PC-9 (cell line): ENCODE measurements at regions not wholly inside any gene's neighbourhood (a gene's known extent, or its start where the extent isn't known, plus 50 kb on each side); places are given as distances from the start of the nearest gene placed in this dataset.

ENCODE experiments used
- EZH2 ChIP-seq: fragments of 200-600 bp; sonication (generic); IDR thresholded peaks from 2 replicates; pipeline ENCODE4 v1.8.0; 2017; ENCODE audit warnings: antibody characterized with exemption, low read depth
- TF ChIP-seq, protein P1 (sequence below): fragments of 200-600 bp; sonication (generic); conservative IDR thresholded peaks from 2 replicates; pipeline ENCODE4 v1.6.1; 2017; ENCODE audit warnings: mixed run types, antibody characterized with exemption, mild to moderate bottlenecking, moderate library complexity

DNA sequence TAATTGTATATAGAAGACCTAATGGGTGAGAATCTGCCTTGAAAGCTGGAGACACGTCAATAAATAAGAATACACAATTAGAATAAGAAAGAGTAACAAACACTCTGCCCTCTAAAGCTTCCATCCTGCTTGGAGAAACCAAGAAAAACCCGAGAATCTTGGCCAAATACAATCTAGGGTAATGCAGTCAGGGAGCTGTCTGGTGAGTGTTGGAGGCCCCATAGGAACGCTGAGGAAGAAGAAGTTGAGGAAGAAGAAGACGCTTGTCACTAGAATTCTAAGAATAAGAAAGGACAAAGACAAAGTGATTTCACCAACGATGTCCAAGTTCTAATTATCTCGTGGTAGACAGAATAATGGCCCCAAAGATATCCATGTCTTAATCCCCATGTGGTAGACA lies 4485.9 kb upstream of the OR11H1 start:
- TF ChIP-seq, protein P1, sequence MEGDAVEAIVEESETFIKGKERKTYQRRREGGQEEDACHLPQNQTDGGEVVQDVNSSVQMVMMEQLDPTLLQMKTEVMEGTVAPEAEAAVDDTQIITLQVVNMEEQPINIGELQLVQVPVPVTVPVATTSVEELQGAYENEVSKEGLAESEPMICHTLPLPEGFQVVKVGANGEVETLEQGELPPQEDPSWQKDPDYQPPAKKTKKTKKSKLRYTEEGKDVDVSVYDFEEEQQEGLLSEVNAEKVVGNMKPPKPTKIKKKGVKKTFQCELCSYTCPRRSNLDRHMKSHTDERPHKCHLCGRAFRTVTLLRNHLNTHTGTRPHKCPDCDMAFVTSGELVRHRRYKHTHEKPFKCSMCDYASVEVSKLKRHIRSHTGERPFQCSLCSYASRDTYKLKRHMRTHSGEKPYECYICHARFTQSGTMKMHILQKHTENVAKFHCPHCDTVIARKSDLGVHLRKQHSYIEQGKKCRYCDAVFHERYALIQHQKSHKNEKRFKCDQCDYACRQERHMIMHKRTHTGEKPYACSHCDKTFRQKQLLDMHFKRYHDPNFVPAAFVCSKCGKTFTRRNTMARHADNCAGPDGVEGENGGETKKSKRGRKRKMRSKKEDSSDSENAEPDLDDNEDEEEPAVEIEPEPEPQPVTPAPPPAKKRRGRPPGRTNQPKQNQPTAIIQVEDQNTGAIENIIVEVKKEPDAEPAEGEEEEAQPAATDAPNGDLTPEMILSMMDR, result no peak
- no peak for TF ChIP-seq EZH2
